ENCODE measurements at regions not wholly inside any gene's neighbourhood (a gene's known extent, or its start where the extent isn't known, plus 50 kb on each side); places are given as distances from the start of the nearest gene placed in this dataset.

GRCh38 chr13:73961181-73961580 lies 173.0 kb downstream of the KLF12 start:
- TF ChIP-seq, protein P1, sequence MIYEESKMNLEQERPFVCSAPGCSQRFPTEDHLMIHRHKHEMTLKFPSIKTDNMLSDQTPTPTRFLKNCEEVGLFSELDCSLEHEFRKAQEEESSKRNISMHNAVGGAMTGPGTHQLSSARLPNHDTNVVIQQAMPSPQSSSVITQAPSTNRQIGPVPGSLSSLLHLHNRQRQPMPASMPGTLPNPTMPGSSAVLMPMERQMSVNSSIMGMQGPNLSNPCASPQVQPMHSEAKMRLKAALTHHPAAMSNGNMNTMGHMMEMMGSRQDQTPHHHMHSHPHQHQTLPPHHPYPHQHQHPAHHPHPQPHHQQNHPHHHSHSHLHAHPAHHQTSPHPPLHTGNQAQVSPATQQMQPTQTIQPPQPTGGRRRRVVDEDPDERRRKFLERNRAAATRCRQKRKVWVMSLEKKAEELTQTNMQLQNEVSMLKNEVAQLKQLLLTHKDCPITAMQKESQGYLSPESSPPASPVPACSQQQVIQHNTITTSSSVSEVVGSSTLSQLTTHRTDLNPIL (CRISPR knock-in tag; IDR thresholded peaks at IDR 0.05; ENCODE audit: low read depth): no peak
- TF ChIP-seq GLIS3 (CRISPR knock-in tag; IDR thresholded peaks at IDR 0.05): no peak
- no peak for TF ChIP-seq CSDC2 (CRISPR knock-in tag; IDR thresholded peaks at IDR 0.05)
- TF ChIP-seq ISL1 (CRISPR knock-in tag; IDR thresholded peaks at IDR 0.05): no peak
- TF ChIP-seq ZFP3 (CRISPR knock-in tag; IDR thresholded peaks at IDR 0.05): no peak
- TF ChIP-seq ZFP30 (CRISPR knock-in tag; IDR thresholded peaks at IDR 0.05): no peak
- TF ChIP-seq TSHZ2 (CRISPR knock-in tag; IDR thresholded peaks at IDR 0.05): no peak
- no peak for TF ChIP-seq RARB (CRISPR knock-in tag; IDR thresholded peaks at IDR 0.05)
- no peak for TF ChIP-seq ARNTL (CRISPR knock-in tag; IDR thresholded peaks at IDR 0.05; ENCODE audit: borderline replicate concordance, low read depth)
- no peak for TF ChIP-seq SNAI2 (CRISPR knock-in tag; IDR thresholded peaks at IDR 0.05)
- TF ChIP-seq POU6F1 (CRISPR knock-in tag; IDR thresholded peaks at IDR 0.05; ENCODE audit: borderline replicate concordance, low read depth): no peak
- no peak for TF ChIP-seq TOX (CRISPR knock-in tag; IDR thresholded peaks at IDR 0.05; ENCODE audit: borderline replicate concordance)
- no peak for TF ChIP-seq ESRRG (CRISPR knock-in tag; IDR thresholded peaks at IDR 0.05)
- no peak for TF ChIP-seq PATZ1 (CRISPR knock-in tag; IDR thresholded peaks at IDR 0.05; ENCODE audit: borderline replicate concordance)
- no peak for TF ChIP-seq ZC3H10 (CRISPR knock-in tag; IDR thresholded peaks at IDR 0.05)
- no peak for TF ChIP-seq ZNF8 (CRISPR knock-in tag; IDR thresholded peaks at IDR 0.05)
- TF ChIP-seq, protein P2, sequence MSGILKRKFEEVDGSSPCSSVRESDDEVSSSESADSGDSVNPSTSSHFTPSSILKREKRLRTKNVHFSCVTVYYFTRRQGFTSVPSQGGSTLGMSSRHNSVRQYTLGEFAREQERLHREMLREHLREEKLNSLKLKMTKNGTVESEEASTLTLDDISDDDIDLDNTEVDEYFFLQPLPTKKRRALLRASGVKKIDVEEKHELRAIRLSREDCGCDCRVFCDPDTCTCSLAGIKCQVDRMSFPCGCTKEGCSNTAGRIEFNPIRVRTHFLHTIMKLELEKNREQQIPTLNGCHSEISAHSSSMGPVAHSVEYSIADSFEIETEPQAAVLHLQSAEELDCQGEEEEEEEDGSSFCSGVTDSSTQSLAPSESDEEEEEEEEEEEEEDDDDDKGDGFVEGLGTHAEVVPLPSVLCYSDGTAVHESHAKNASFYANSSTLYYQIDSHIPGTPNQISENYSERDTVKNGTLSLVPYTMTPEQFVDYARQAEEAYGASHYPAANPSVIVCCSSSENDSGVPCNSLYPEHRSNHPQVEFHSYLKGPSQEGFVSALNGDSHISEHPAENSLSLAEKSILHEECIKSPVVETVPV (CRISPR knock-in tag; IDR thresholded peaks at IDR 0.05): no peak
- ATAC-seq: no peak

- TF ChIP-seq POU6F1 (CRISPR knock-in tag; IDR thresholded peaks at IDR 0.05; ENCODE audit: borderline replicate concordance, low read depth) (no peak), RARB (CRISPR knock-in tag; IDR thresholded peaks at IDR 0.05) (no peak), ZFP3 (CRISPR knock-in tag; IDR thresholded peaks at IDR 0.05) (no peak), SNAI2 (CRISPR knock-in tag; IDR thresholded peaks at IDR 0.05) (no peak), ESRRG (CRISPR knock-in tag; IDR thresholded peaks at IDR 0.05) (no peak), PPARA (CRISPR knock-in tag; IDR thresholded peaks at IDR 0.05; ENCODE audit: borderline replicate concordance) (no peak), GLIS3 (CRISPR knock-in tag; IDR thresholded peaks at IDR 0.05) (no peak), OSR1 (CRISPR knock-in tag; IDR thresholded peaks at IDR 0.05) (no peak), TOX (CRISPR knock-in tag; IDR thresholded peaks at IDR 0.05; ENCODE audit: borderline replicate concordance) (no peak), ZNF70 (CRISPR knock-in tag; IDR thresholded peaks at IDR 0.05) (no peak)
- no peak for ATAC-seq
Observed at GRCh38 chr13:73960474-73960873, 173.7 kb downstream of the KLF12 start.
